Trophoblast cell (in vitro differentiated cells and primary cell): ENCODE measurements at regions not wholly inside any gene's neighbourhood (a gene's known extent, or its start where the extent isn't known, plus 50 kb on each side); places are given as distances from the start of the nearest gene placed in this dataset.
"Not testable (repeated sequence)": the region's sequence is repeated elsewhere in the genome, so short reads cannot be mapped to it uniquely, and the experiment has no call there.

Experiments used
- DNase-seq, 2 donors: peaks; one replicate each; pipeline ENCODE4 v3.0.0-alpha.2; 2016
- H2AFZ ChIP-seq: 2 replicates; pipeline ENCODE4 v1.6.1; 2013; ENCODE audit warnings: low read length, moderate library complexity, mild to moderate bottlenecking; ENCODE audit not compliant: insufficient read depth, poor library complexity
- H2AK5ac ChIP-seq: 2 replicates; pipeline ENCODE4 v1.6.1; 2013; ENCODE audit warnings: mild to moderate bottlenecking, low read length
- H2BK120ac ChIP-seq: 2 replicates; pipeline ENCODE4 v1.6.1; 2013; ENCODE audit warnings: low read length, mild to moderate bottlenecking, moderate library complexity; ENCODE audit not compliant: insufficient read depth, poor library complexity
- H2BK12ac ChIP-seq: 2 replicates; pipeline ENCODE4 v1.6.1; 2013; ENCODE audit warnings: mild to moderate bottlenecking, low read length, moderate library complexity
- H2BK5ac ChIP-seq: 2 replicates; pipeline ENCODE4 v1.6.1; 2013; ENCODE audit warnings: low read length, low read depth, moderate library complexity, mild to moderate bottlenecking; ENCODE audit not compliant: poor library complexity
- H3K14ac ChIP-seq: 2 replicates; pipeline ENCODE4 v1.6.1; 2013; ENCODE audit warnings: mild to moderate bottlenecking, low read length
- H3K18ac ChIP-seq: 2 replicates; pipeline ENCODE4 v1.6.1; 2013; ENCODE audit warnings: mild to moderate bottlenecking, low read length
- H3K23ac ChIP-seq: 2 replicates; pipeline ENCODE4 v1.6.1; 2013; ENCODE audit warnings: low read length
- H3K27ac ChIP-seq: 2 replicates; pipeline ENCODE4 v1.5.1; 2013; ENCODE audit warnings: low read depth, mild to moderate bottlenecking, inconsistent platforms, low read length, moderate library complexity
- H3K27me3 ChIP-seq: 2 replicates; pipeline ENCODE4 v1.6.1; 2013; ENCODE audit warnings: inconsistent platforms, mild to moderate bottlenecking, low read length, moderate library complexity; ENCODE audit not compliant: insufficient read depth
- H3K36me3 ChIP-seq, 2 experiments: 1 replicate in 1 of 2; 2 replicates in 1 of 2; pipeline ENCODE4 v1.6.1; 2013; ENCODE audit warnings: low read length in 2 of 2, mild to moderate bottlenecking in 2 of 2, moderate library complexity in 1 of 2; ENCODE audit not compliant: insufficient read depth in 2 of 2, control insufficient read depth in 1 of 2
- H3K4ac ChIP-seq: 2 replicates; pipeline ENCODE4 v1.6.1; 2013; ENCODE audit warnings: low read depth, mild to moderate bottlenecking, low read length, moderate library complexity
- H3K4me1 ChIP-seq, 2 experiments: 1 replicate in 1 of 2; 2 replicates in 1 of 2; pipeline ENCODE4 v1.6.1; 2013; ENCODE audit warnings: low read length in 2 of 2, mild to moderate bottlenecking in 2 of 2, moderate library complexity in 1 of 2; ENCODE audit not compliant: insufficient read depth in 2 of 2, control insufficient read depth in 1 of 2
- H3K4me2 ChIP-seq: 2 replicates; pipeline ENCODE4 v1.6.1; 2013; ENCODE audit warnings: inconsistent platforms, mild to moderate bottlenecking, low read length, moderate library complexity
- H3K4me3 ChIP-seq: 2 replicates; pipeline ENCODE4 v1.5.1; 2013; ENCODE audit warnings: mild to moderate bottlenecking, low read depth, low read length, inconsistent platforms
- H3K79me1 ChIP-seq: one replicate; pipeline ENCODE4 v1.6.1; 2013; ENCODE audit warnings: low read length
- H3K79me2 ChIP-seq: 2 replicates; pipeline ENCODE4 v1.6.1; 2013; ENCODE audit warnings: low read length, mild to moderate bottlenecking; ENCODE audit not compliant: control insufficient read depth, insufficient read depth, poor library complexity
- H3K9ac ChIP-seq: 2 replicates; pipeline ENCODE4 v1.6.1; 2013; ENCODE audit warnings: mild to moderate bottlenecking, low read length
- H3K9me3 ChIP-seq: 2 replicates; pipeline ENCODE4 v1.6.1; 2013; ENCODE audit warnings: low read depth, mild to moderate bottlenecking, control low read depth, inconsistent platforms, low read length; ENCODE audit not compliant: insufficient read depth
- H4K12ac ChIP-seq: 2 replicates; pipeline ENCODE4 v1.6.1; 2013; ENCODE audit warnings: low read depth, mild to moderate bottlenecking, low read length, moderate library complexity
- H4K8ac ChIP-seq: 2 replicates; pipeline ENCODE4 v1.6.1; 2013; ENCODE audit warnings: low read depth, mild to moderate bottlenecking, low read length, moderate library complexity
- H4K91ac ChIP-seq: one replicate; pipeline ENCODE4 v1.6.1; 2013; ENCODE audit warnings: low read depth, mild to moderate bottlenecking, low read length, moderate library complexity
- WGBS: extraction: QIAGEN DNeasy Blood & Tissue Kit; methylation state at CpG from one replicate; pipeline ENCODE4 v1.1.7; 2013; ENCODE audit warnings: missing lambda C conversion rate; ENCODE audit not compliant: insufficient read length, insufficient coverage; ENCODE audit errors: extremely low coverage; 5-methylcytosine and 5-hydroxymethylcytosine counted together

GRCh38 chrX:144040793-144041192 is 156.9 kb downstream of the UBE2NL start:
- H3K27ac ChIP-seq: no peak overlapping the region
- no peak overlapping the region for H2AFZ ChIP-seq
- no peak overlapping the region for H3K9ac ChIP-seq
- H3K4me1 ChIP-seq: no peaks in the 10 kb centered on the region
- no peaks in the 10 kb centered on the region for H3K27me3 ChIP-seq
- no peaks in the 10 kb centered on the region for H3K36me3 ChIP-seq
- H3K9me3 ChIP-seq: no peaks in the 10 kb centered on the region
- H2BK12ac ChIP-seq: no peak overlapping the region
- H3K4me2 ChIP-seq: no peak overlapping the region
- H3K18ac ChIP-seq: no peak overlapping the region
- H3K14ac ChIP-seq: no peak overlapping the region
- H2AK5ac ChIP-seq: no peak overlapping the region
- no peak overlapping the region for H4K12ac ChIP-seq
- WGBS: no CpG with 5 or more reads among the region's 2 CpGs
- H3K79me2 ChIP-seq: no peaks in the 10 kb centered on the region
- no peak for DNase-seq
- H2BK120ac ChIP-seq: no peak overlapping the region
- no peak overlapping the region for H2BK5ac ChIP-seq
- H3K79me1 ChIP-seq: no peaks in the 10 kb centered on the region
- H3K4me3 ChIP-seq: no peak overlapping the region
- no peak overlapping the region for H3K4ac ChIP-seq
- H4K91ac ChIP-seq: no peak overlapping the region
- H3K23ac ChIP-seq: no peak overlapping the region
- H4K8ac ChIP-seq: no peak overlapping the region

- Histone ChIP-seq H4K91ac (no peak overlapping the region), H2BK120ac (no peak overlapping the region), H2BK5ac (no peak overlapping the region), H2AK5ac (no peak overlapping the region), H3K36me3 (no peaks in the 10 kb centered on the region), H3K9ac (no peak overlapping the region), H3K4me2 (no peak overlapping the region), H3K79me1 (no peaks in the 10 kb centered on the region), H3K4ac (no peak overlapping the region), H3K9me3 (no peaks in the 10 kb centered on the region), H3K4me3 (no peak overlapping the region), H4K12ac (no peak overlapping the region), H3K14ac (no peak overlapping the region), H3K79me2 (no peaks in the 10 kb centered on the region), H3K18ac (no peak overlapping the region), H4K8ac (no peak overlapping the region), H3K27ac (no peak overlapping the region), H3K4me1 (no peaks in the 10 kb centered on the region), H2BK12ac (no peak overlapping the region), H3K23ac (no peak overlapping the region), H3K27me3 (no peaks in the 10 kb centered on the region), H2AFZ (no peak overlapping the region)
- WGBS: no CpG with 5 or more reads among the region's 5 CpGs
- DNase-seq: no peak
These were observed 158.4 kb downstream of the UBE2NL start for GRCh38 chrX:144042271-144042670.

GRCh38 chrX:144075432-144075831 is 191.6 kb downstream of the UBE2NL start:
- Histone ChIP-seq H2AFZ (no peak overlapping the region), H3K18ac (no peak overlapping the region), H3K27ac (no peak overlapping the region), H3K4ac (no peak overlapping the region), H3K79me1 (no peaks in the 10 kb centered on the region), H2BK12ac (no peak overlapping the region), H2BK120ac (no peak overlapping the region), H3K23ac (no peak overlapping the region), H2AK5ac (no peak overlapping the region), H3K4me3 (no peak overlapping the region), H3K36me3 (no peaks in the 10 kb centered on the region), H3K27me3 (no peaks in the 10 kb centered on the region), H3K4me2 (no peak overlapping the region), H3K14ac (no peak overlapping the region), H3K4me1 (no peaks in the 10 kb centered on the region), H3K9me3 (no peaks in the 10 kb centered on the region), H2BK5ac (no peak overlapping the region), H4K91ac (no peak overlapping the region), H3K9ac (no peak overlapping the region), H4K12ac (no peak overlapping the region), H4K8ac (no peak overlapping the region), H3K79me2 (no peaks in the 10 kb centered on the region)
- no CpG with 5 or more reads among the region's 1 CpG for WGBS
- DNase-seq: no peak

GRCh38 chrX:144082237-144082636 is 198.4 kb downstream of the UBE2NL start:
- not testable (repeated sequence) for H2BK5ac ChIP-seq, H3K79me1 ChIP-seq, H3K18ac ChIP-seq, H4K91ac ChIP-seq, H4K12ac ChIP-seq, H2AK5ac ChIP-seq, H3K27me3 ChIP-seq, H3K4me1 ChIP-seq, H4K8ac ChIP-seq, H3K79me2 ChIP-seq, H3K4me2 ChIP-seq, H2AFZ ChIP-seq, H3K9me3 ChIP-seq, H2BK120ac ChIP-seq, H3K4ac ChIP-seq, H3K14ac ChIP-seq, H3K4me3 ChIP-seq, H3K36me3 ChIP-seq, H2BK12ac ChIP-seq, H3K23ac ChIP-seq, H3K27ac ChIP-seq, DNase-seq, H3K9ac ChIP-seq
- WGBS: no CpG with 5 or more reads among the region's 5 CpGs
